Panc1 (cell line): ENCODE measurements at regions not wholly inside any gene's neighbourhood (a gene's known extent, or its start where the extent isn't known, plus 50 kb on each side); places are given as distances from the start of the nearest gene placed in this dataset.

Source experiments
- ATAC-seq: fragments of 200-7000 bp; cut with Tn5 transposase; 2 replicates; pipeline ENCODE4 v1.9.1; 2020; ENCODE audit warnings: mild to moderate bottlenecking, moderate library complexity
- BruUV-seq: library from RNA; stranded (reverse); fragments of 400-500 nt; replicated peaks from 2 replicates; lab custom pipeline; 2021; lab: Mats Ljungman, UMichigan
- CTCF ChIA-PET: fragments of 300-600 bp; sonication (Branson Sonifier 250); formaldehyde crosslinking; loops from one replicate; lab custom pipeline; 2022; ENCODE audit warnings: antibody characterized with exemption; lab: Charles Lee
- POLR2A ChIA-PET: fragments of 300-600 bp; sonication (Branson Sonifier 250); formaldehyde crosslinking; loops from one replicate; lab custom pipeline; 2022; ENCODE audit warnings: antibody characterized with exemption; lab: Charles Lee
- DNase-seq: peaks from one replicate; pipeline ENCODE4 v3.0.0-alpha.2; 2010; ENCODE audit warnings: low read depth, low spot score
- H3K27ac ChIP-seq: 2 replicates; pipeline ENCODE4 v1.5.1; 2011; ENCODE audit warnings: mild to moderate bottlenecking, low read length, inconsistent platforms
- H3K27me3 ChIP-seq: fragments of 200-500 bp; sonication (Bioruptor generic); 2 replicates; pipeline ENCODE4 v1.6.0; 2014; ENCODE audit warnings: low read length, inconsistent platforms; ENCODE audit not compliant: control insufficient read depth, insufficient read depth
- H3K36me3 ChIP-seq: fragments of 200-500 bp; sonication (Bioruptor generic); 2 replicates; pipeline ENCODE4 v1.5.1; 2014; ENCODE audit warnings: inconsistent platforms, mild to moderate bottlenecking, low read length, moderate library complexity; ENCODE audit not compliant: control insufficient read depth, insufficient read depth
- H3K4me1 ChIP-seq: 2 replicates; pipeline ENCODE4 v1.5.1; 2011; ENCODE audit warnings: inconsistent platforms, mild to moderate bottlenecking, low read length, moderate library complexity; ENCODE audit not compliant: control insufficient read depth, insufficient read depth
- H3K4me3 ChIP-seq, 2 experiments: 2 replicates each; pipeline ENCODE4 v1.5.1; 2011 to 2012; ENCODE audit warnings: low read depth in 2 of 2, low read length in 2 of 2, mild to moderate bottlenecking in 2 of 2, inconsistent platforms in 1 of 2, moderate library complexity in 1 of 2
- H3K9me3 ChIP-seq: fragments of 200-500 bp; sonication (Bioruptor generic); 2 replicates; pipeline ENCODE4 v1.5.1; 2014; ENCODE audit warnings: low read depth, mild to moderate bottlenecking, inconsistent platforms, low read length, moderate library complexity; ENCODE audit not compliant: control insufficient read depth, insufficient read depth
- POLR2AphosphoS5 ChIP-seq: IDR thresholded peaks from 2 replicates; pipeline ENCODE4 v1.6.1; 2012; ENCODE audit warnings: mild to moderate bottlenecking, low read depth, low read length, moderate library complexity
- SIN3A ChIP-seq: IDR thresholded peaks from 2 replicates; pipeline ENCODE4 v1.6.1; 2012; ENCODE audit warnings: low read depth, mild to moderate bottlenecking, low read length, moderate library complexity, borderline replicate concordance; ENCODE audit not compliant: insufficient read depth
- TCF7L2 ChIP-seq: IDR thresholded peaks from 2 replicates; pipeline ENCODE4 v1.6.1; 2011; ENCODE audit warnings: mild to moderate bottlenecking, low read depth, low read length, inconsistent platforms
- in situ Hi-C: cut with HindIII; loops from 2 replicates; pipeline ENCODE4 v1.10.0; 2016; ENCODE audit warnings: low sequenced_read_pairs, low pct_unique_long_range_greater_than_20kb
- intact Hi-C: fragments of 100-400 bp; cut with micrococcal nuclease; formaldehyde crosslinking; loops from one replicate; pipeline ENCODE4 v1.10.0; 2022; ENCODE audit not compliant: unreplicated experiment
- TF ChIP-seq, protein P1 (sequence below): fragments of 450-650 bp; IDR thresholded peaks from 2 replicates; pipeline ENCODE4 v1.5.1; 2017; ENCODE audit warnings: mild to moderate bottlenecking
- TF ChIP-seq, protein P2 (sequence below), 2 experiments: IDR thresholded peaks; 2 replicates each; pipeline ENCODE4 v1.6.1; 2011 to 2012; ENCODE audit warnings: low read depth in 2 of 2, control low read depth in 1 of 2, low read length in 1 of 2, mild to moderate bottlenecking in 1 of 2, moderate library complexity in 1 of 2; ENCODE audit not compliant: insufficient read depth in 1 of 2

DNA sequence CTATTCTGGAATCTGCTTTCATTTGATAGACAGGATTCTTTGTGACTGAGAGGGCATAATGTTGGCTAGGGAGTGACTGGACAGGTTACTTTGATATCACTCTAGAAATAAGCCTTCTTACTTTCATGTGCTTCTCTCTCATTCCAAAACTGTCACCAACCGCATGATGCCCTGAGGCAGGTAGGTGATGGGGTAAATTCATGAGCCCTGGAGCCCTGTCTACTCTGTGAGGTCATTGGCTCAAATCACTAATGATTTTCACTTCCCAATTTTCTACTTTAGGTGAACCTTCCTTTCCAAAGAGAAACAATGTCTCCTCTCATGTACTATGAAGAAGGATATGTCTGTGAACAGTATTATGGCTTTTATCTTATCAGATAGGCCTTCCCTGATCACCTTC, 596.7 kb downstream of the TUSC7 start:
- intact Hi-C loops = no loop called here
- H3K9me3 ChIP-seq = no peaks in the 10 kb centered on the region
- H3K4me1 ChIP-seq = no peaks in the 10 kb centered on the region
- no peak overlapping the region for H3K4me3 ChIP-seq
- H3K36me3 ChIP-seq = no peaks in the 10 kb centered on the region
- DNase-seq (no peak), ATAC-seq (no peak)
- POLR2A ChIA-PET = no interaction called here
- H3K27ac ChIP-seq = no peak overlapping the region
- CTCF ChIA-PET = no interaction called here
- H3K27me3 ChIP-seq = no peaks in the 10 kb centered on the region
- no TSS peak for BruUV-seq
- in situ Hi-C loops = no loop called here
- TF ChIP-seq, protein P1, sequence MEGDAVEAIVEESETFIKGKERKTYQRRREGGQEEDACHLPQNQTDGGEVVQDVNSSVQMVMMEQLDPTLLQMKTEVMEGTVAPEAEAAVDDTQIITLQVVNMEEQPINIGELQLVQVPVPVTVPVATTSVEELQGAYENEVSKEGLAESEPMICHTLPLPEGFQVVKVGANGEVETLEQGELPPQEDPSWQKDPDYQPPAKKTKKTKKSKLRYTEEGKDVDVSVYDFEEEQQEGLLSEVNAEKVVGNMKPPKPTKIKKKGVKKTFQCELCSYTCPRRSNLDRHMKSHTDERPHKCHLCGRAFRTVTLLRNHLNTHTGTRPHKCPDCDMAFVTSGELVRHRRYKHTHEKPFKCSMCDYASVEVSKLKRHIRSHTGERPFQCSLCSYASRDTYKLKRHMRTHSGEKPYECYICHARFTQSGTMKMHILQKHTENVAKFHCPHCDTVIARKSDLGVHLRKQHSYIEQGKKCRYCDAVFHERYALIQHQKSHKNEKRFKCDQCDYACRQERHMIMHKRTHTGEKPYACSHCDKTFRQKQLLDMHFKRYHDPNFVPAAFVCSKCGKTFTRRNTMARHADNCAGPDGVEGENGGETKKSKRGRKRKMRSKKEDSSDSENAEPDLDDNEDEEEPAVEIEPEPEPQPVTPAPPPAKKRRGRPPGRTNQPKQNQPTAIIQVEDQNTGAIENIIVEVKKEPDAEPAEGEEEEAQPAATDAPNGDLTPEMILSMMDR = no peak
- TF ChIP-seq POLR2AphosphoS5 = no peak
- TF ChIP-seq, protein P2, sequence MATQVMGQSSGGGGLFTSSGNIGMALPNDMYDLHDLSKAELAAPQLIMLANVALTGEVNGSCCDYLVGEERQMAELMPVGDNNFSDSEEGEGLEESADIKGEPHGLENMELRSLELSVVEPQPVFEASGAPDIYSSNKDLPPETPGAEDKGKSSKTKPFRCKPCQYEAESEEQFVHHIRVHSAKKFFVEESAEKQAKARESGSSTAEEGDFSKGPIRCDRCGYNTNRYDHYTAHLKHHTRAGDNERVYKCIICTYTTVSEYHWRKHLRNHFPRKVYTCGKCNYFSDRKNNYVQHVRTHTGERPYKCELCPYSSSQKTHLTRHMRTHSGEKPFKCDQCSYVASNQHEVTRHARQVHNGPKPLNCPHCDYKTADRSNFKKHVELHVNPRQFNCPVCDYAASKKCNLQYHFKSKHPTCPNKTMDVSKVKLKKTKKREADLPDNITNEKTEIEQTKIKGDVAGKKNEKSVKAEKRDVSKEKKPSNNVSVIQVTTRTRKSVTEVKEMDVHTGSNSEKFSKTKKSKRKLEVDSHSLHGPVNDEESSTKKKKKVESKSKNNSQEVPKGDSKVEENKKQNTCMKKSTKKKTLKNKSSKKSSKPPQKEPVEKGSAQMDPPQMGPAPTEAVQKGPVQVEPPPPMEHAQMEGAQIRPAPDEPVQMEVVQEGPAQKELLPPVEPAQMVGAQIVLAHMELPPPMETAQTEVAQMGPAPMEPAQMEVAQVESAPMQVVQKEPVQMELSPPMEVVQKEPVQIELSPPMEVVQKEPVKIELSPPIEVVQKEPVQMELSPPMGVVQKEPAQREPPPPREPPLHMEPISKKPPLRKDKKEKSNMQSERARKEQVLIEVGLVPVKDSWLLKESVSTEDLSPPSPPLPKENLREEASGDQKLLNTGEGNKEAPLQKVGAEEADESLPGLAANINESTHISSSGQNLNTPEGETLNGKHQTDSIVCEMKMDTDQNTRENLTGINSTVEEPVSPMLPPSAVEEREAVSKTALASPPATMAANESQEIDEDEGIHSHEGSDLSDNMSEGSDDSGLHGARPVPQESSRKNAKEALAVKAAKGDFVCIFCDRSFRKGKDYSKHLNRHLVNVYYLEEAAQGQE (IDR thresholded peaks at IDR 0.05; ENCODE audit: insufficient read depth in 1 of 2, low read depth in 2 of 2, low read length in 1 of 2) = no peak
- no peak for TF ChIP-seq SIN3A
- no peak for TF ChIP-seq TCF7L2

DNA sequence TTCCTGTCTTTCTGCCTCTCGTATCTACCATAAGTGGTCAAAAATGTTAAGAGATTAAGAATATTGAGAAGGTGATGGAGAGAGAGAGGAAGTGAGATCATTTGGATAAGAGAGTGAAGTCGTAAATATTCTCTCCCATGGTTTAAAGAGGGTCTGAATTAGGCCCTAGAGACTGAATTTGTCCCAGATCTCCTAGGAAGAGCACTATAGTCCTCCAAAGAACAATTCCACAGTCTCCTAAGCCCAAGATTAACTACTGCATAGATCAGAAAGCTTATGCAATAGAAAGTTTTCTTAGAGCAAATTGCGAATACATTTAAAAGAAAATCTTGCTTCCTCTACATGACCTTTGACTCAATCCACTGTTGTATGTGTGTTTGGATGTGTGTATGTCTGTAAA, 598.8 kb downstream of the TUSC7 start:
- POLR2A ChIA-PET = no interaction called here
- Histone ChIP-seq H3K4me3 (no peak overlapping the region), H3K36me3 (no peaks in the 10 kb centered on the region), H3K27ac (no peak overlapping the region), H3K9me3 (no peaks in the 10 kb centered on the region), H3K4me1 (no peaks in the 10 kb centered on the region), H3K27me3 (no peaks in the 10 kb centered on the region)
- TF ChIP-seq SIN3A (no peak), POLR2AphosphoS5 (no peak), TCF7L2 (no peak)
- TF ChIP-seq, protein P1 = no peak
- TF ChIP-seq, protein P2 (IDR thresholded peaks at IDR 0.05; ENCODE audit: insufficient read depth in 1 of 2, low read depth in 2 of 2, low read length in 1 of 2) = no peak
- DNase-seq (no peak), ATAC-seq (no peak)
- in situ Hi-C loops = no loop called here
- no TSS peak for BruUV-seq
- CTCF ChIA-PET = no interaction called here
- intact Hi-C loops = no loop called here
